SK-MEL-5 (cell line): ENCODE measurements at regions not wholly inside any gene's neighbourhood (a gene's known extent, or its start where the extent isn't known, plus 50 kb on each side); places are given as distances from the start of the nearest gene placed in this dataset.
A peak's percentile ranks its signal among the peaks of the same experiment; 100 is the strongest.

Experiments used
- DNase-seq: peaks from one replicate; pipeline ENCODE4 v3.0.0-alpha.2; 2016; ENCODE audit warnings: low read depth, low spot score
- in situ Hi-C: cut with HindIII; loops from 2 replicates; pipeline ENCODE4 v1.10.0; 2016; ENCODE audit warnings: low sequenced_read_pairs, high pct_unique_total_duplicates, low pct_unique_long_range_greater_than_20kb

GRCh38 chr6:108748959-108749358 lies 99.3 kb upstream of the ARMC2 start:
- in situ Hi-C loops: no loop called here
- no peak for DNase-seq

DNA sequence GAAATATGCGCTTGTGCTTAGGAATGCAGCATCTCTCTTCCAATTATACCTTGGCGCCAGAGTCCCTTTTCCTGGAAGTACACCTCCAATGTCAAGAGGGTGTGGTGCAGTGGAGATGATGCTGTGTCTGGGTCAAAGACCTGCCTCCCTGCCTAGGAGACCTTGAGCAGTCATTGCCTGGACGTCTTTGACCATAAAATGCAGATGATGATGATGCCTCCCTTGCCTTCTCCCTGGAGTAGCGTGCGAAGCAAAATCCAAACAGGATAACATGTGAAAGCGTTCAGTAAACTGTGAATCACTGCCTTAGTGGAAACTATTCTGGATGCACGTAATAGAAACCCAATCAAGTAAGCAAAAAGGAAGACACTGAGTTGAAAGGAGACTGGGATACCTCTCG lies 97.4 kb upstream of the ARMC2 start:
- no peak for DNase-seq
- in situ Hi-C loops: no loop called here

- DNase-seq: no peak
- in situ Hi-C loops: no loop called here
These were observed 96.9 kb upstream of the ARMC2 start for GRCh38 chr6:108751282-108751681.

DNA sequence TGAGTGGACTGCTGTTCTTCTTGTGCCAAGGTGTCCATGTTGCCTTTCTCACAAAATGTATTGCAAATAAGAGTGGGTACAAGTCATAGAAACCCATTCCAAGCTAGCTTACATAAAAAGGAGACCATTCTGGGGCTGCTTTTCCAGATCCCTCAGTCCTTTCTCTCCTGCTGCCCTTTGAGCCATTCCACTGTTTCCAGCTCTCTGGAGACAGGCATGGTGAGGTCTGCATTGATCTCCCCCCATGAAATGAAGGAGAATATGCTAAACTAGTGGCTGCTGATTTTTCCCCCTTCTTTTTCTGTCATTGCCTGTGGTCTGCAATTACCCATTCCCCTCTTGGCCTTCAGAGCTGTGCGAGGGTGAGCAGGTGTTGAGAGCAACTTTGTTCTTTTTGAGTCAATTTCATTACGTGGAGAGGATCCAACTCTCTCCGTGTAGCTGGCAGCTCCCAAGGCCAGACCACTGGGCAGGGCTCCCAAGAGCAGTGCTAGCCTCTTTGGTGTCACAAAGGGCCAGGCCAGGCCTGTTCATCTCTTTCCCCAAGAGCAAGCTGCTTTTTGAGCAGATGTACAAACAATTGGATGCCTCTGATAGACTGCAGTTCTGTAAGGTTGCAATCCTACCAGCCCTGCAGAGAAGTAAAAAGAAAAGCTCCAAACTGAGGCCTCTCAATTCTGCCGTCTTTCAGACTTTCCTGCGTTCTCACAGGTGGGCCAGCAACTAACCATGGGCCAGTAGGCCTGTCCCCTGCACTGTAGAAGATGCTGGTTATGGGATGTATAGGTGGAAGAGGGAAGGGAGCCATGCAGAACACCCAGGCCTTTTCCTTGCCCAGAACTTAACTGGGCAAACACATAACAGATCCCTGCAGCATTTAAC lies 96.1 kb upstream of the ARMC2 start:
- no peak for DNase-seq
- in situ Hi-C loops: no loop called here

DNA sequence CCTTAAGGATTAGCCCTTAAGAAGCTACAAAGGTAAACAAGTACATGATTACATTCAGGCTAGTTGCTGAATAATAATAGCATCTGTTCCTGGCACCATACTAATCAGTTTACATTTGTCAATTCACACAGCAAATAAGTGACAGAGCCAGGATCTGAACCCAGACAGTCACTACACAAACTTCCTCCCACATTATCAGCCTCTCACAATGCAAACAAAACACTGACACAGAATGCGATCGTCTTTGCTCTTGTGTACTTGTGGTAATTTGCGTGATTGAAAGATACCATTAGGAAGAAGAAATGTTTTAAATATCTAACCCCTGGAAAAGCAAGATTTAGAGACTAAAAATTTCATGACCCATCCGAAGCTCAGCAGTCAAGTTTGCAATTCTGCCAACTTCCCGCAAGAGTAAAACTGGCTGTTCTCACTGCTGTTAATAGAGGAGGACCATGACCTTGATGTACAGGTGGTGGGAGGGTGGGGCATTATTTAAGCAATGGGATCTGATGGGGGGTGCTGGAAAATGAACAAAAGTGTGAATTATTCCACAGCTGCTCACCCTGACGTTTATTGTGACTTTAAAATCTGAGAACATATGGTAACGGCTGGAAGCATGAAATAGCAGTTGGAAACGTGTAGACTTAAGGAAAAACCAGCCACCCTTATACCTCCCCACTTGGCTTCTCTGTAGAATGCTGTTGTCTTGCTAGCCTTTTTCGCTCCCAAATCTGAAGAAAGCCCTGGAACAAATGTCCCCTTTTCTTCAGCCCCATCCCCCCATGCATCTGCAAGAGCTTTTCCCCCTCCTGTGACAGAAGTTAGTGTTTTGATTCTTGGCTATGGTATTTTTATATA lies 95.3 kb upstream of the ARMC2 start:
- no peak for DNase-seq

DNA sequence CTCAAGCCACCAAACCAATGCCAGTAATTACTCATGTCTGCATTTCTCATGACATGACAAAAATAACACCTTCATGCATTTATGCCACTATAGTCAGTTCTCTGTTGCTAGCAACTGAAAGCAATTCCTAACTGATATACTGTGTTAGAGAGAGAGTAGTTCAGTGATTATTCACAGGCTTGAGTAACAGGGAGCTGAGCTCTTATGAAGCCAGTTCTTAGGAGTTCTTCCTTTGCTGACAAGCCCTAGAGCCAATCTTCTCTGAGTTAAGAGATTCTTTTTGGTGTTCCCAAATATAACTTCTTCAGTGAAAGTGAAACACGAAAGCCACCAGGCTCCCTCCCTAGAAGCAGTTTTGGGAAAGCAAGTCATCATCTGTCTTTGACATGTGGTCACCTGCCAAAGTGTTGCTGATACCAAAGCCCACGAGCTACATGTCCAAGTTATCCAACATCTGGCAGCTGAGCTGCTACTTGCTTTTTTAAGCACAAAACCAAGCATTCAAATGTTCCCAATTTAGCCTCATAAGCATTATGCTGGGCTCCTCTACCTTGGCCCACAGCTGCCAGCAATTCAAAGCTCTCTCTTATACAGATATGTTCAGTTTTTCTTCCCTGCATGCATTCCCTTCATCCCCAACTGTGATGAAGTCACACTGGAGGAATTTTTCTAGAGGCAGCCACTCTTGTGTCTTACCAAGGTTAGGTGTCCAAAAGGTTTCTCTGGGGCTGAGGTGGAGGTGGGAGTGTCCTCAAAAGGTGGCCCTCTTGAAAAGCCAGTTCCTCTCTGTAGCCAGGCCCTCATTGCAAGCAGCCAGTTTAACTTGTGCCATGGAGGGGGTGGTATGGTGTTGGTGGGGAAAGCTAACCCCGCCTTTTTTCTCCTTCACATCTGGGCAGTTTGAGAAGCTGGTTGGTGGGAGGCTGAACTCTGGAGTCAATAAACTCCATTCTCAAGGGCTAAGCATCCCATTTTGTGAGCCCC lies 92.7 kb upstream of the ARMC2 start:
- no peak for DNase-seq
- in situ Hi-C loops: no loop called here

More for the DNA sequence above, 95.3 kb upstream of the ARMC2 start:
- in situ Hi-C loops: no loop called here

GRCh38 chr6:108757357-108757756 lies 90.9 kb upstream of the ARMC2 start:
- in situ Hi-C loops: no loop called here
- no peak for DNase-seq

DNA sequence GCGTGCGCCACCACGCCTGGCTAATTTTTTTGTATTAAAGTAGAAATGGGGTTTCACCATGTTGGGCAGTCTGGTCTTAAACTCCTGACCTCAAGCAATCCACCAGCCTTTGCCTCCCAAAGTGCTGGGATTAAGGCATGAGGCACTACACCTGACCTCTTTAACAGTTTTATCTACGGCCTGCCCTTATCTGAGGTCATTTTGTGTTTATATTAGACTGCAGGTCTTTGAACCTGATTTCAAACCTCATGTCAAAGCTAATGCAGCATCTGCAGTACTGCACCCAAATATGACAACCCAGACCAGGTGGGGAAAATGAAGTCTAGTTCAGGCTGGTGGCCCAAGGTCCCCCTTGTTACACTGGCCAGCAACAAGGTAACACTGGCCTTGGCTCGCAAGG lies 89.3 kb upstream of the ARMC2 start:
- DNase-seq: no peak
- in situ Hi-C loops: no loop called here

- no peak for DNase-seq
- in situ Hi-C loops: no loop called here
These were observed 87.8 kb upstream of the ARMC2 start for GRCh38 chr6:108760126-108761050.

- in situ Hi-C loops: no loop called here
- DNase-seq: no peak
These were observed 85.8 kb upstream of the ARMC2 start for GRCh38 chr6:108762394-108762793.

GRCh38 chr6:108763931-108764579 lies 84.2 kb upstream of the ARMC2 start:
- in situ Hi-C loops: no loop called here

DNA sequence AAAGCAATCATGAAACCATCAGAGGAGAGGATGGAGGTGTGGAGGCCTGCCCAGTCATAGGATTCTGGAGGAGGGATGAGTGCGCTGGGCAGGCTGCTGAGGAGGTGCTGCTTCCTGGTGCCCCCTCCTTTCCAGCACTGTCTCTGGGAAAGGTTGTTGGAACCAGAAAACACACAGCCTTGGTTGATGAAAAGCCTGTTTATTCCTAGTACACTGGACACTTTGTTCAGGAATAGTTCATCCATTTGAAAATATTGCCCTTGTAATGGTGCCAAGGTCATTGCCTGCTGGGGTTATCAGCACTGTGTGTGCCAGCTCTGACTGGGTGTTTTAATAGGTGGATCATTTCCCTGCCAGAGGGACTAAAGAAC lies 83.7 kb upstream of the ARMC2 start:
- in situ Hi-C loops: no loop called here
- peak; percentile 86 for DNase-seq

More at GRCh38 chr6:108763931-108764579, 84.2 kb upstream of the ARMC2 start:
- peak; percentile 5 for DNase-seq

DNA sequence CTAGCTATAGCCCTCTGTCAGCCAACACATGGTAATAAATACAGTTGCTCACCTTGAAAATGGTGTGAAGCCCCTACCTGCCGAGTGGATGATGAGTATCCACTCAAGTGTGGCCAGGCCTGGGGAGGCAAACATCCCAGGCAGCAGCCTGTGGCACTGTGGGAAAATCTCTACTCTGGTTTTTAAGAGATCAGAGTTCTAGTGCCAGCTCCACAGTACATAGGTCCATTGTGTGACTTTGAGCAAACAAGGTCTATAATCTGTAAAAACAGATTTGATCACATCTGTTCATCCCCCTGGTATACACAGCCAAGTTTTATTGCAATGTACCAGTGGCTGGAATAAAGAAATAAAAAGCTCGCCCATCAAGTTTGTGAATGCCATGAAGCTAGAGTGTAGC lies 82.7 kb upstream of the ARMC2 start:
- DNase-seq: no peak
- in situ Hi-C loops: no loop called here

DNA sequence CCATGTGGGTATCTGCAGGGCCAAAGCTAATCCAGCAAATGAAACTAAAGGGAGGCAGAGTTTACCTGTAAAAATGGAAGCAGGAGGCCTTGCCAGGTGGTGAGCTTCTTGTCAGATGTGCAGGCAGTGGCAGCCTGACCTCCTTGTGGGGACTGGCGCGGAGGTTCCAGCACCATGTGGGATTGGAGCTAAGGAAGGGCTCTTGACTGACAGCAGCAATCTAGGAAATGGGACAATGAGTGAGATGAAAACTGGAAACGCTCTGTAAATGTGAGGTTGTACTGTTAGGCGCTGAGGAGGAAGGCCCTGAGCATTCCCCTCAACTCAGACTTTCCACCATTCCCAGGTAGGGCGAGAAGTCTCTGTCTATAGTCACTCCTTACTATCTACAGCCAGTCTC lies 81.8 kb upstream of the ARMC2 start:
- DNase-seq: no peak

GRCh38 chr6:108766886-108767285 lies 81.3 kb upstream of the ARMC2 start:
- in situ Hi-C loops: no loop called here
- no peak for DNase-seq

More for the DNA sequence above, 81.8 kb upstream of the ARMC2 start:
- in situ Hi-C loops: no loop called here

DNA sequence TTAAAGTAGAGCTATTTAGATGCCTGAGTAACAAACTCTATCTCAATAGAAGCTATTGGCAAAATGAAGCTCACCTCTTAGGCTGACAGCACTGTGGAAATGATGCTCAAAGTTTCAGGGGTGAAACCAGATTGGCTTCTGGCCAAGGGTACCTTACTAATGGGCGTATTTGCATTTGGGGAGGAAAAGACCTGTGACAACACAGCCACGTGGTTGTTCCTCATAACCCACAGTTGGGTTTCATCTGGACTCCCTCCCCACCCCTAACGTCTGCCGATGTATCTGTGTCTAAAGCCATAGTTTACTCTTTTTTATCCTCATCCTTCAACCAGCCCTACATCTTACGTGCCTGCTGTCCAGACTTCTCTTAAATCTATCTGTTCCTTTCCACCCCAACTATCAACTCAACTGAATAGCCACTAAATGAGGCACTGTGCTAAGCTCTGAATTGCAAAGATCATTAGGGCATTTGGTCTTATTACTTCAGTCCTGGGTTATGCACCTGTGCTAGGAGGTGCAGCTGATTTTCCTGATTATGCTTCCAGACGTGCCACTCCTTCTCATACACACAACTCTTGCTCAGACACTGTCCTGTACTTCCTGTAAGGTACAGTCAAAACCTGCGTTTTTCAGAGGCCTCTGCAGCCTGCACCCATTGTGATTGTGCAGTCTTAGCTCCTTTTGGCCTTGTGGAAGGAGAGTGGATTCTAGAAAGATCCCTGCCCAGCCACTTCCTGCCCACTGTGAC lies 80.6 kb upstream of the ARMC2 start:
- in situ Hi-C loops: no loop called here
- no peak for DNase-seq
